HEK293 (cell line): ENCODE measurements at regions not wholly inside any gene's neighbourhood (a gene's known extent, or its start where the extent isn't known, plus 50 kb on each side); places are given as distances from the start of the nearest gene placed in this dataset.

ENCODE experiments used
- CTCF ChIA-PET: fragments of 350-600 bp; formaldehyde crosslinking; extraction: SDS; loops from one replicate; lab custom pipeline; 2021; ENCODE audit warnings: antibody characterized with exemption; lab: Yijun Ruan, JAX
- POLR2A ChIA-PET: fragments of 300-600 bp; formaldehyde crosslinking; extraction: SDS; loops from one replicate; lab custom pipeline; 2020; ENCODE audit warnings: antibody characterized with exemption, inconsistent platforms; lab: Yijun Ruan, JAX
- H3K27ac ChIP-seq: fragments of 200-500 bp; sonication (Bioruptor generic); 2 replicates; pipeline ENCODE4 v1.5.1; 2014; ENCODE audit warnings: low read depth, low read length, control low read depth, inconsistent platforms; ENCODE audit errors: extremely low read depth
- H3K36me3 ChIP-seq, 2 experiments: fragments of 200-500 bp in 1 of 2; sonication (Bioruptor generic) in 1 of 2; 1 replicate in 1 of 2; 2 replicates in 1 of 2; pipeline ENCODE4 v1.5.1; 2014 to 2017; ENCODE audit warnings: inconsistent platforms in 2 of 2, low read length in 2 of 2; ENCODE audit not compliant: control insufficient read depth in 2 of 2, insufficient read depth in 1 of 2
- H3K4me1 ChIP-seq: fragments of 200-500 bp; sonication (Bioruptor generic); 2 replicates; pipeline ENCODE4 v1.5.1; 2014; ENCODE audit warnings: mild to moderate bottlenecking, low read length, inconsistent platforms; ENCODE audit not compliant: control insufficient read depth, insufficient read depth
- H3K4me3 ChIP-seq: 2 replicates; pipeline ENCODE4 v1.5.1; 2011; ENCODE audit warnings: low read depth, mild to moderate bottlenecking, control low read depth, low read length, moderate library complexity
- H3K9me3 ChIP-seq: fragments of 200-500 bp; sonication (Bioruptor generic); 2 replicates; pipeline ENCODE4 v1.5.1; 2014; ENCODE audit warnings: low read depth, low read length, inconsistent platforms; ENCODE audit not compliant: control insufficient read depth, insufficient read depth
- ATF2 ChIP-seq: fragments of 450-650 bp; formaldehyde crosslinking; IDR thresholded peaks from 2 replicates; pipeline ENCODE4 v1.5.1; 2016; ENCODE audit warnings: missing biosample characterization, missing genetic modification characterization, low read depth
- GLIS1 ChIP-seq: fragments of 450-650 bp; formaldehyde crosslinking; IDR thresholded peaks from 2 replicates; pipeline ENCODE4 v1.5.1; 2016; ENCODE audit warnings: missing biosample characterization, missing genetic modification characterization
- HIC1 ChIP-seq: fragments of 450-650 bp; formaldehyde crosslinking; IDR thresholded peaks from 2 replicates; pipeline ENCODE4 v1.5.1; 2016; ENCODE audit warnings: missing biosample characterization, missing genetic modification characterization
- OSR2 ChIP-seq: fragments of 450-650 bp; formaldehyde crosslinking; IDR thresholded peaks from 2 replicates; pipeline ENCODE4 v1.5.1; 2016; ENCODE audit warnings: missing biosample characterization, missing genetic modification characterization
- ZBTB11 ChIP-seq: fragments of 450-650 bp; formaldehyde crosslinking; conservative IDR thresholded peaks from 2 replicates; pipeline ENCODE4 v1.5.1; 2016; ENCODE audit warnings: low read depth, missing biosample characterization, missing genetic modification characterization
- ZBTB21 ChIP-seq: fragments of 450-650 bp; formaldehyde crosslinking; IDR thresholded peaks from 2 replicates; pipeline ENCODE4 v1.5.1; 2017; ENCODE audit warnings: missing biosample characterization, missing genetic modification characterization
- ZBTB6 ChIP-seq: fragments of 450-650 bp; formaldehyde crosslinking; IDR thresholded peaks from 2 replicates; pipeline ENCODE4 v1.5.1; 2017; ENCODE audit warnings: missing biosample characterization, missing genetic modification characterization
- ZNF202 ChIP-seq: fragments of 450-650 bp; formaldehyde crosslinking; IDR thresholded peaks from 2 replicates; pipeline ENCODE4 v1.5.1; 2016; ENCODE audit warnings: missing biosample characterization, missing genetic modification characterization, borderline replicate concordance
- ZNF221 ChIP-seq: fragments of 450-650 bp; formaldehyde crosslinking; IDR thresholded peaks from 2 replicates; pipeline ENCODE4 v1.5.1; 2017; ENCODE audit warnings: missing biosample characterization, missing genetic modification characterization, borderline replicate concordance
- ZNF292 ChIP-seq: fragments of 450-650 bp; formaldehyde crosslinking; IDR thresholded peaks from 2 replicates; pipeline ENCODE4 v1.5.1; 2016; ENCODE audit warnings: low read depth, missing biosample characterization, missing genetic modification characterization, borderline replicate concordance
- ZNF423 ChIP-seq: fragments of 450-650 bp; formaldehyde crosslinking; IDR thresholded peaks from 2 replicates; pipeline ENCODE4 v1.5.1; 2016; ENCODE audit warnings: missing biosample characterization, missing genetic modification characterization
- ZNF501 ChIP-seq: fragments of 450-650 bp; formaldehyde crosslinking; IDR thresholded peaks from 2 replicates; pipeline ENCODE4 v1.5.1; 2016; ENCODE audit warnings: missing biosample characterization, missing genetic modification characterization
- ZNF518A ChIP-seq: fragments of 450-650 bp; formaldehyde crosslinking; conservative IDR thresholded peaks from 2 replicates; pipeline ENCODE4 v1.5.1; 2016; ENCODE audit warnings: low read depth, missing biosample characterization, missing genetic modification characterization
- ZNF549 ChIP-seq: fragments of 450-650 bp; IDR thresholded peaks from 2 replicates; pipeline ENCODE4 v1.5.1; 2018; ENCODE audit warnings: missing biosample characterization, missing genetic modification characterization, mild to moderate bottlenecking, inconsistent platforms, moderate library complexity
- ZNF677 ChIP-seq: fragments of 450-650 bp; IDR thresholded peaks from 2 replicates; pipeline ENCODE4 v1.5.0; 2018; ENCODE audit warnings: missing biosample characterization, mild to moderate bottlenecking, missing genetic modification characterization, moderate library complexity
- TF ChIP-seq, protein P1 (sequence below): fragments of 450-650 bp; formaldehyde crosslinking; IDR thresholded peaks from 2 replicates; pipeline ENCODE4 v1.5.1; 2016; ENCODE audit warnings: missing biosample characterization, missing genetic modification characterization
- TF ChIP-seq, protein P2 (sequence below): fragments of 450-650 bp; formaldehyde crosslinking; IDR thresholded peaks from 2 replicates; pipeline ENCODE4 v1.5.1; 2016; ENCODE audit warnings: missing biosample characterization, missing genetic modification characterization, low read depth

- CTCF ChIA-PET, result no interaction called here
- POLR2A ChIA-PET, result no interaction called here
- Histone ChIP-seq H3K9me3 (no peaks in the 10 kb centered on the region), H3K36me3 (no peaks in the 10 kb centered on the region), H3K27ac (no peak overlapping the region), H3K4me1 (no peaks in the 10 kb centered on the region), H3K4me3 (no peak overlapping the region)
- no peak for TF ChIP-seq ZNF292
- no peak for TF ChIP-seq ZBTB21 (tag by site-specific recombination)
- TF ChIP-seq OSR2, result no peak
- TF ChIP-seq ZBTB6 (tag by site-specific recombination), result no peak
- TF ChIP-seq ZNF518A, result no peak
- no peak for TF ChIP-seq GLIS1 (tag by site-specific recombination)
- no peak for TF ChIP-seq ZNF501 (tag by site-specific recombination)
- no peak for TF ChIP-seq ATF2 (tag by site-specific recombination)
- no peak for TF ChIP-seq HIC1 (tag by site-specific recombination)
- TF ChIP-seq ZNF202 (tag by site-specific recombination), result no peak
- no peak for TF ChIP-seq ZNF677 (tag by site-specific recombination)
- TF ChIP-seq ZNF549 (tag by site-specific recombination), result no peak
- TF ChIP-seq ZBTB11 (tag by site-specific recombination), result no peak
- no peak for TF ChIP-seq ZNF221 (tag by site-specific recombination)
- TF ChIP-seq, protein P1, sequence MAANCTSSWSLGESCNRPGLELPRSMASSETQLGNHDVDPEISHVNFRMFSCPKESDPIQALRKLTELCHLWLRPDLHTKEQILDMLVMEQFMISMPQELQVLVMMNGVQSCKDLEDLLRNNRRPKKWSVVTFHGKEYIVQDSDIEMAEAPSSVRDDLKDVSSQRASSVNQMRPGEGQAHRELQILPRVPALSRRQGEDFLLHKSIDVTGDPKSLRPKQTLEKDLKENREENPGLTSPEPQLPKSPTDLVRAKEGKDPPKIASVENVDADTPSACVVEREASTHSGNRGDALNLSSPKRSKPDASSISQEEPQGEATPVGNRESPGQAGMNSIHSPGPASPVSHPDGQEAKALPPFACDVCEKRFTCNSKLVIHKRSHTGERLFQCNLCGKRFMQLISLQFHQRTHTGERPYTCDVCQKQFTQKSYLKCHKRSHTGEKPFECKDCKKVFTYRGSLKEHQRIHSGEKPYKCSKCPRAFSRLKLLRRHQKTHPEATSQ (tag by site-specific recombination), result no peak
- TF ChIP-seq, protein P2, sequence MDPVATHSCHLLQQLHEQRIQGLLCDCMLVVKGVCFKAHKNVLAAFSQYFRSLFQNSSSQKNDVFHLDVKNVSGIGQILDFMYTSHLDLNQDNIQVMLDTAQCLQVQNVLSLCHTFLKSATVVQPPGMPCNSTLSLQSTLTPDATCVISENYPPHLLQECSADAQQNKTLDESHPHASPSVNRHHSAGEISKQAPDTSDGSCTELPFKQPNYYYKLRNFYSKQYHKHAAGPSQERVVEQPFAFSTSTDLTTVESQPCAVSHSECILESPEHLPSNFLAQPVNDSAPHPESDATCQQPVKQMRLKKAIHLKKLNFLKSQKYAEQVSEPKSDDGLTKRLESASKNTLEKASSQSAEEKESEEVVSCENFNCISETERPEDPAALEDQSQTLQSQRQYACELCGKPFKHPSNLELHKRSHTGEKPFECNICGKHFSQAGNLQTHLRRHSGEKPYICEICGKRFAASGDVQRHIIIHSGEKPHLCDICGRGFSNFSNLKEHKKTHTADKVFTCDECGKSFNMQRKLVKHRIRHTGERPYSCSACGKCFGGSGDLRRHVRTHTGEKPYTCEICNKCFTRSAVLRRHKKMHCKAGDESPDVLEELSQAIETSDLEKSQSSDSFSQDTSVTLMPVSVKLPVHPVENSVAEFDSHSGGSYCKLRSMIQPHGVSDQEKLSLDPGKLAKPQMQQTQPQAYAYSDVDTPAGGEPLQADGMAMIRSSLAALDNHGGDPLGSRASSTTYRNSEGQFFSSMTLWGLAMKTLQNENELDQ (tag by site-specific recombination), result no peak
- TF ChIP-seq ZNF423, result no peak
These were observed 102.3 kb downstream of the TPRA1 start for GRCh38 chr3:127488141-127488672.
